ENCODE measurements at regions not wholly inside any gene's neighbourhood (a gene's known extent, or its start where the extent isn't known, plus 50 kb on each side); places are given as distances from the start of the nearest gene placed in this dataset.
A peak's percentile ranks its signal among the peaks of the same experiment; 100 is the strongest.
"Not testable (repeated sequence)": the region's sequence is repeated elsewhere in the genome, so short reads cannot be mapped to it uniquely, and the experiment has no call there.

DNA sequence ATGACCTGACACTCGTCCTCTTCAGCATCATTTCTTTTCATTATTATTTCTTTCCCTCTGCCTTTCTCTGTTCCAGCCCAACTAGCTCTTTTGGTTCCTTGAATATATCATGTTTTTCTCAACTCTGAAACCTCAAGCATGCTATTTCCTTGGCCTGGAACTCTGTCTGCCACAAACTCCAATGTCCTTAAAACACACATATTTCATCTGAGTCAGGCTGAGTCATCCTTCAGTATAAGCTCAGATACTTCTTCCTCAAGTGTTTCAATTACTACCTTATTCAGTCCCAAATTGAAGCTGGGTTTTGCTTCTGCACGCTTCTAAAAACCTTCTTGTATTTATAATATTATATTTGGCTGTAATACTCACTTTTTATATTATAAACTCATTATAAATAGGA lies 424.2 kb downstream of the PDGFC start:
- peak; percentile 93 for DNase-seq (ENCODE audit: low read depth)

DNA sequence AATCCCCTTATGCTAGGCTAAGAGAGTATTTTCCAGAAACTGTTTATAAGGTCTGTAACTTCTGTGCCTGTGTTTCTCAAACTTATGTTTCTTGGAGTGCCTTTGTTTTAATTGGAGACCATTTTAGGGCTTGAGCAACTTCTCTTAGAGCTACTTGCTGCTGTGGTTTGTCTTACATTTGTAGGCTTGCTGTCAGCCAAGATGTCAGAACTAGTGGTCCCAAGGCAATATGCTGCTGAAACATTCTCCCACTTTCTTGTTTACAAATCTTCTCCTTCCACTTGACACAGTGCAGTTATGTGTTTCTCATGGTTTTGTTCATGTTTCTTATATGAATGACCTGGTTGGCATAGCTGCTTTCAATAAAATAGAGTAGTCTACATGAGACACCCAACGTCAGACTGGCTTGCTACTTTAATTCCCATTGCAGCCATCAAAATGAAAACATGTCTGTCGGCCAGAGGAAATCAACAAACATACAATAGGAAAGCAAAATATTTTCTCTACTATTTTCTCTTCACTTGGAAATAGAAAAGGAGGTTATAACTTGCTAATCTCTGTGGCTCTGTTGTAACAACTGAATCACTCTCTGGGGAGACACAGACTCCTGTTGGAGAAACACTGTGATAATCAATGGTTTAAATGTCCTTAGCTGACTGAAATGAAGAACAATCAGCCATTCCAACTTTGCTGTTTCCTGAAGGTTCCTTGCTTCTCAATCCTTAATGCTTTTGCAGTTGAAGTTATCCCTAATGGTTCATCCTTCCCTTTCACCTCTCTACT lies 426.4 kb downstream of the PDGFC start:
- DNase-seq (ENCODE audit: low read depth), result peak; percentile 46

DNA sequence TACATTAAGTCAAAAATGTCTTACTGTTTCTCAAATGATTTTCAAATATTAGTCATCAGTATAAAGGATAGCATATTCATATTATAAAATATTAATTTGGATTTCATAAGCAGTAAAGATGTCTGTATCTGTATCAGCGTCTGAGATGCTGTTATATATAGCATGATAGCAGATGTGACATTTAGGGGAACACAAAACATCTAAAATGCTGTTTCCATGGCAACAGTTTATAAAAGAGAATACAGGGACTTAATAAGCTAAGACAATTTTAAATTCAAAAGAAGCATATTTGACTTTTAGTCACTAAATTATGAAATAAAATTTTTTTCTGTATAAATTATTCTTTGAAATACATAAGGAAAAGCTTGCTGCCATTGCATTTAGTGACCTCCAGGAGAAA lies 432.2 kb downstream of the PDGFC start:
- no peak for DNase-seq (ENCODE audit: low read depth)

GRCh38 chr4:156538651-156539257 lies 432.8 kb downstream of the PDGFC start:
- DNase-seq (ENCODE audit: low read depth), result no peak

- DNase-seq (ENCODE audit: low read depth), result no peak
Measured at GRCh38 chr4:156538210-156538609, 433.4 kb downstream of the PDGFC start.

DNA sequence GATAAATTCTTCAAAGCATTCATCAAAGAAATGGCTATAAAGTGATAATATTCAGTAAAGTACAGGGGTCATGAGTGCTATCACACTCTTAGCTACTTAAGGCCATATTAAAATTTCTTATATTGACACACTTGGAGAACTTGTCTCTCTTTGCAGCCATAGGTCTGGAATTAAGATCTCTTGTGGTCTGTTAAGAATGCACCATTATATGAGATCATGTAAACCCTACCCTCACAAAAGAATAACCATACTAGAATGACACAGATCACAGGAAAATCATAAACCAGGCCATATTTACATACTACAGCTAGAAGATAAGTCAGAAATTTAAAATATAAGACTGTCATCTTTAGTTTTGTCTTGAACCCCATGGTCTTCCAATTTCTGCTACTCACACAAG lies 434.3 kb downstream of the PDGFC start:
- no peak for DNase-seq (ENCODE audit: low read depth)

DNA sequence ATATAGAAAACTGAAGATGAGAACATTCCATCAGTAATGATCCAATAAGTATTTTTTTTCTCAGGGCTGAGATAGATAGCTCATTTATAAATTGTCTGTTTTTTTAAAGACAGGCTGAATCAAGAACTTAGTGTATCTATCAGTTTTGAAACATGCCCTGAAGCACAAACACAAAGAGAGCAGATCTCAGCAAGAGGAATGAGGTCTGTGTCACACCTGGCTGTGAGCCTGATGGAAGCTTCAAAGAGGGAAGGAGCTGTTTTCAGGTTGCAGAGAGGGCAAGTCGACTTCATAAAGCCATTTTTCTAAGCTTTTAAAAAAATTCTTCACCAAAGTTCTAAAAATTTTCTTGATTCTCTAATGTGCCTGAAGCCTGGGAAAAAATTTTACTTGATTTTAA lies 434.9 kb downstream of the PDGFC start:
- DNase-seq (ENCODE audit: low read depth), result no peak

DNA sequence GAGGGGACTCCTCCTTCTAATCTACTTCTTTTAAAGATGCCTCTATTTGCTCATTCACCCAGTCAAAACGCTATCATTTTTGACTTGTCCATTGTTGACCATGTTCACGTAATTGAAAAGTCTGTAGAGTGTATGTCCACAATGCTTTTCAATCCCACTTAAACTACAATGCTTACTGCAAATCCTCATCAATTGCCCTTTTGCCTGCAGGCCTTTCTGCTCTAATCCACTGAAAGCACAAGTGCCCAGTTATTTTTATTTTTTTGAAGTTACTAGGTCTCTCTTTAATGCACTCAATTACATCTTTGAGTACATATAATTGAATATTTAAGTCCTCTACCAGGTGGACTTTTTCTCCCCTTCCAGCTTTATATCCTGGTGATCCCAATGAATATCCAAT lies 437.4 kb downstream of the PDGFC start:
- DNase-seq (ENCODE audit: low read depth), result no peak

- DNase-seq (ENCODE audit: low read depth), result no peak
Measured at GRCh38 chr4:156528216-156528615, 443.4 kb downstream of the PDGFC start.

GRCh38 chr4:156527237-156527993 lies 444.2 kb downstream of the PDGFC start:
- DNase-seq (ENCODE audit: low read depth), result no peak

GRCh38 chr4:156523991-156524390 lies 447.6 kb downstream of the PDGFC start:
- DNase-seq (ENCODE audit: low read depth), result no peak

DNA sequence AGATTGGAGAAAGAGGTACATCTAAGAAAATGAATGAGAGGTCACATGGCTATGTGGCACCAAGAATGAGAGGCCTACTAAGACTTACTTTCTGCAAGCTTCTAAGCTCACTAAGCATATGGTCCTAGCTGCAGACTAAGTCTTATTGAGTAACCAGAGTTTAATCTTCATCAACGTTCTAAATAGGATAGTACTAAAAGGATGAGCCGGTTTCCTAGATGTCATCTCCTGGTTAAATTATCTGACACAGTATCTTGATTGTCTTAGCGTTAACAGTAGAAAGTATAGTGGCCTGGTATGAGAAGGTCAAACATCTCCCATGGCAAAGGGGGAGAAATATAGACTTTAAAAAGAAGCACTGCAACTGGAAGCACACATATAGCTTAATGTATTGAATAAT lies 448.1 kb downstream of the PDGFC start:
- DNase-seq (ENCODE audit: low read depth), result no peak

GRCh38 chr4:156521631-156522030 lies 450.0 kb downstream of the PDGFC start:
- DNase-seq (ENCODE audit: low read depth), result no peak

- no peak for DNase-seq (ENCODE audit: low read depth)
Measured at GRCh38 chr4:156517956-156518355, 453.6 kb downstream of the PDGFC start.

DNA sequence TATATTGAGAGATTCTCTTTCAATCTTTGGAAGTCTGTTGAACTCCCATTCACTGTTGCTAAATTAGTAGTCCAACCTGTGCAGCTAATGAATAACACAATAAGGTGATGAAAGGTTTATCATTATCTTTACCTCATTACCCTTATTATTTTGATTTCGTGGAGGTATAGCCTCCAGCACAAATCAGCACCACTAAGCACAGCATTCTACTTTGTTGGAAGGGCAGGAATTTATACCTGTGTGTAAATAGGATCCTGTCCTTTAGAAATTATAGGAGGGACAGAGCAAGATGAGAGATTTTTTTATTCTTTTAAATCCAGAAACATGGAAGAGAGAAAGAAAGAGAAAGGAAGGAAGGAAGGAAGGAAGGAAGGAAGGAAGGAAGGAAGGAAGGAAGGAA lies 454.1 kb downstream of the PDGFC start:
- no peak for DNase-seq (ENCODE audit: low read depth)

DNA sequence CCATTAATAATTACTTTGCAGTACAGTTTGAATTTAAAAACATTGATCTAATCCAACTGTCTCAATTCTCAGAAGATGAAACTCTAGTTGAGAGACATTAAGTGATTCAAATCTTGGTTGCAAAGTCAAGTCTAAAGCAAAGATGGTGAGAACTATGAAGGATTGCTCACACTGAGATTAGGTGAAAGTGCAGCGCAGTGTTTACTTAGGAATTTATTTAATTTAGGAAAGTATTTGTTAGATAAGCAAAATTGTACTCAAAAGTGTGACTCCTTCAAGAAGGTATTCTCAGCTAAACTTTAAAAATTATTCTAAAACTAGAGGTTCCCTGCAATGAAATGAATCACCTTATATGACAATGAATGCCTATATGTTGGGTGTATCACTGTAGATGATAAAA lies 454.9 kb downstream of the PDGFC start:
- DNase-seq (ENCODE audit: low read depth), result no peak

DNA sequence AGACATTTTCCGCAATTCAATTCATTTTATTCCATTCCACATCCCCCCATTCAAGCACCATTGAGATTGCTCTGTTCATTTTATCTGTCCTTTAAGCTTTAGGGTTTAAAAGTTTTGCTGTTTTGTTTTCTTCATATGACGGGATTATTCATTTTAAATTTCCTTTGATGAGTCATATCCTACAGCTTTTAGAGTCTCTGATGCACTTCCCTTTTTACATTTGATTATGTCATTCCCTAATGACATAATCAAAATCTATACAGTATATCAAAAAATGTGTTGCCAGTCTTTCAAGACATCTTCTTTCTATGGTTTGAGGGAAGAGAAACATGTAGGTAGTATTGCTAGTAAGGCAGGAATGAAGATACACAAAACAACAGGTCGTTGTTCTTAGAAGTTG lies 456.3 kb downstream of the PDGFC start:
- no peak for DNase-seq (ENCODE audit: low read depth)

DNA sequence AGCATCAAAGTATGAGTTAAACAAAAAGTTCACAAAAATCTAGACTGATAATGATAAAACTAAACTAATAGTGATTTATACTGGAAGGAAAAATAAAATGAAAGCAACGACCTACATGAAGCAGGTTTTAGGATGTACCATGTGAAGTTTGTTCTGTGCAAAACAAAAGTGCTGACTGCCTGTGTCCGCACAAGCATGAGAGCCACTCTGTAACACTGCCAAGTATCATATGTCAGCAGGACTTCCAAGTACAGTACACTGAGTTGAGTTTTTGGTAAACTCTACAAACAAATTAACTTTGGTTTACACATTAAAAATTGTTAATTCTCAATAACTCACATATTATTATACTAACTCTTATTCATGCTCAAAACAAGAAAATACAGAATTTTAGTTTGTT lies 459.0 kb downstream of the PDGFC start:
- peak; percentile 54 for DNase-seq (ENCODE audit: low read depth)

DNA sequence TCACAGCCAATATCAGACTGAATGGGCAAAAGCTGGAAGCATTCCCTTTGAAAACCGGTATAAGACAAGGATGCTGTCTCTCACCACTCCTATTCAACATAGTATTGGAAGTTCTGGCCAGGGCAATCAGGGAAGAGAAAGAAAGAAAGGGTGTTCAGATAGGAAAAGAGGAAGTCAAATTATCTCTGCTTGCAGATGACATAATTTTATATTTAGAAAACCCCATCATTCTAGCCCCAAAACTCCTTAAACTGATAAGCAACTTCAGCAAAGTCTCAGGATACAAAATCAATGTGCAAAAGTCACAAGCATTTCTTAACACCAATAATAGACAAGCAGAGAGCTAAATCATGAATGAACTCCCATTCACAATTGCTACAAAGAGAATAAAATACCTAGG lies 461.7 kb downstream of the PDGFC start:
- DNase-seq (ENCODE audit: low read depth), result not testable (repeated sequence)

- DNase-seq (ENCODE audit: low read depth), result no peak
Measured at GRCh38 chr4:156505341-156505955, 466.2 kb downstream of the PDGFC start.

DNA sequence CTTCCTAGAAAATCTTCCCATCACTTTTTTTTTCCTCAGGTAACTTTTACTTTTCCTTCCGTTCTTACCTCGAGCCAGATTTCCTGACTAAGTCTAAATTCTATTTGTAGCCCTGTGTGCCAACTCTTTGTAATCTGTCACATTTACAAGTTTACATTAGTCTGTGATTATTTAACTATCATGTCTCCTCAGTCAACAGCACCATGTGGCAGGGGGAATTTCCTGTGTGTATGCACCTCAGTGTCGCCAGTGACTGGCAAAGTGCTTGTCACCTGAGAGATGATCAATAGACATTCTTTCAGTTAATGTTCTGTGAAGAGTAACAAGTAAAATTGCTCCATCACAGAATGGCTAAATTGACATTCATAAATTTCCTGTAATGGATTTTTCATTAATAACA lies 468.5 kb downstream of the PDGFC start:
- DNase-seq (ENCODE audit: low read depth), result no peak

- DNase-seq (ENCODE audit: low read depth), result no peak
Measured at GRCh38 chr4:156501962-156502361, 469.6 kb downstream of the PDGFC start.
